ENCODE measurements at regions not wholly inside any gene's neighbourhood (a gene's known extent, or its start where the extent isn't known, plus 50 kb on each side); places are given as distances from the start of the nearest gene placed in this dataset.

DNA sequence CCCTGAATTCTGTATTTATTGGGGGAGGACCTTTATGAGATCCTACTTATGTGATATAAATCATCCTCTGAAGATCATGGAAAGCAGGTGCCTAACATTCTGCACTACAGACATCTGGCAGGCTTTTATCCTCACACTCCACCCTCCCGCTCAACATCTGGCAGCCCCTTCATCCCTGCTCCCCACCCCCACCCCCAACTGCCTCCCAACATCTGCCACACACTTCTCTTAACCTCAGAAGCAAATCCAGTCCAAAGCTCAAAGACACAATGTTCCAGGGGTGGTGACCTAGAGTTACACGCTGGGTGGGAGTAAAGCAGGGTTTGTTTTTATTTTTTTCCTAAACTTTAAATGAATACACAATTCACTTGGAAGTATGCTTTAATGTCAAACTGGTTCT is 184.5 kb upstream of the ATP11B start:
- TF ChIP-seq, protein P1, sequence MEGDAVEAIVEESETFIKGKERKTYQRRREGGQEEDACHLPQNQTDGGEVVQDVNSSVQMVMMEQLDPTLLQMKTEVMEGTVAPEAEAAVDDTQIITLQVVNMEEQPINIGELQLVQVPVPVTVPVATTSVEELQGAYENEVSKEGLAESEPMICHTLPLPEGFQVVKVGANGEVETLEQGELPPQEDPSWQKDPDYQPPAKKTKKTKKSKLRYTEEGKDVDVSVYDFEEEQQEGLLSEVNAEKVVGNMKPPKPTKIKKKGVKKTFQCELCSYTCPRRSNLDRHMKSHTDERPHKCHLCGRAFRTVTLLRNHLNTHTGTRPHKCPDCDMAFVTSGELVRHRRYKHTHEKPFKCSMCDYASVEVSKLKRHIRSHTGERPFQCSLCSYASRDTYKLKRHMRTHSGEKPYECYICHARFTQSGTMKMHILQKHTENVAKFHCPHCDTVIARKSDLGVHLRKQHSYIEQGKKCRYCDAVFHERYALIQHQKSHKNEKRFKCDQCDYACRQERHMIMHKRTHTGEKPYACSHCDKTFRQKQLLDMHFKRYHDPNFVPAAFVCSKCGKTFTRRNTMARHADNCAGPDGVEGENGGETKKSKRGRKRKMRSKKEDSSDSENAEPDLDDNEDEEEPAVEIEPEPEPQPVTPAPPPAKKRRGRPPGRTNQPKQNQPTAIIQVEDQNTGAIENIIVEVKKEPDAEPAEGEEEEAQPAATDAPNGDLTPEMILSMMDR (conservative IDR thresholded peaks at IDR 0.05): no peak
- no peak for TF ChIP-seq ZFX (IDR thresholded peaks at IDR 0.05)

All from C4-2B (cell line).